T-cell (primary cell): ENCODE measurements at regions not wholly inside any gene's neighbourhood (a gene's known extent, or its start where the extent isn't known, plus 50 kb on each side); places are given as distances from the start of the nearest gene placed in this dataset.

Experiments
- ATAC-seq, 4 experiments: fragments of 200-7000 bp in 3 of 4; fragments of 150-1000 bp in 1 of 4; cut with Tn5 transposase; replicated peaks in 1 of 4; 1 replicate in 3 of 4; 2 replicates in 1 of 4; pipeline ENCODE4 v1.10.0; 2021; ENCODE audit warnings: moderate library complexity in 3 of 4, mild to moderate bottlenecking in 2 of 4, moderate number of reproducible peaks in 1 of 4
- CTCF ChIA-PET, 2 donors: fragments of 300-600 bp; sonication (Branson Sonifier 250); formaldehyde crosslinking; loops; one replicate each; lab custom pipeline; 2022; ENCODE audit warnings: antibody characterized with exemption in 2 of 2; lab: Charles Lee
- POLR2A ChIA-PET, 2 donors: fragments of 300-600 bp; sonication (Branson Sonifier 250); formaldehyde crosslinking; loops; one replicate each; lab custom pipeline; 2022; ENCODE audit warnings: antibody characterized with exemption in 2 of 2; lab: Charles Lee
- DNase-seq, 35 experiments: peaks; one replicate each; pipeline versions ENCODE4 v3.0.0 to v3.0.0-alpha.2; 2013 to 2023
- H3K27ac ChIP-seq: one replicate; pipeline ENCODE4 v1.5.1; 2013; ENCODE audit warnings: low read length
- H3K27me3 ChIP-seq, 2 experiments: replicated peaks in 1 of 2; 1 replicate in 1 of 2; 2 replicates in 1 of 2; pipeline versions ENCODE4 v1.6.1 to v1.7.0; 2013; ENCODE audit warnings: low read length in 1 of 2, mixed read lengths in 1 of 2; ENCODE audit not compliant: control insufficient read depth in 2 of 2, insufficient read depth in 2 of 2; ENCODE audit errors: extremely low read depth in 1 of 2
- H3K36me3 ChIP-seq, 2 donors: 1 replicate in 1 of 2; 2 replicates in 1 of 2; pipeline versions ENCODE4 v1.6.1 to v1.7.0; 2013; ENCODE audit warnings: low read length in 1 of 2; ENCODE audit not compliant: control insufficient read depth in 2 of 2, insufficient read depth in 1 of 2; ENCODE audit errors: extremely low read depth in 1 of 2
- H3K4me1 ChIP-seq, 2 experiments: 1 replicate in 1 of 2; 2 replicates in 1 of 2; pipeline versions ENCODE4 v1.6.1 to v1.7.0; 2013; ENCODE audit warnings: low read length in 2 of 2, mixed read lengths in 1 of 2; ENCODE audit not compliant: insufficient read depth in 2 of 2, control insufficient read depth in 1 of 2; ENCODE audit errors: extremely low read depth in 1 of 2
- H3K4me3 ChIP-seq, 2 donors: 1 replicate in 1 of 2; 2 replicates in 1 of 2; pipeline versions ENCODE4 v1.5.1 to v1.7.0; 2013; ENCODE audit warnings: mild to moderate bottlenecking in 2 of 2, low read length in 1 of 2, moderate library complexity in 1 of 2; ENCODE audit not compliant: control insufficient read depth in 1 of 2; ENCODE audit errors: extremely low read depth in 1 of 2
- H3K9me3 ChIP-seq: 2 replicates; pipeline ENCODE4 v1.7.0; 2013
- H3K27ac Mint-ChIP-seq, 2 donors: one replicate each; pipeline ENCODE4 v1.8.0; 2020 to 2021; ENCODE audit warnings: mild to moderate bottlenecking in 2 of 2, mixed read lengths in 2 of 2
- H3K27me3 Mint-ChIP-seq, 2 donors: one replicate each; pipeline ENCODE4 v1.8.0; 2021 to 2022; ENCODE audit warnings: mixed read lengths in 2 of 2
- H3K36me3 Mint-ChIP-seq: one replicate; pipeline ENCODE4 v1.8.0; 2021; ENCODE audit warnings: mixed read lengths
- H3K4me1 Mint-ChIP-seq, 3 donors: one replicate each; pipeline ENCODE4 v1.8.0; 2020 to 2022; ENCODE audit warnings: mixed read lengths in 3 of 3, mild to moderate bottlenecking in 1 of 3
- H3K4me3 Mint-ChIP-seq, 3 donors: one replicate each; pipeline ENCODE4 v1.8.0; 2020 to 2022; ENCODE audit warnings: mild to moderate bottlenecking in 3 of 3, mixed read lengths in 3 of 3, moderate library complexity in 3 of 3
- H3K9me3 Mint-ChIP-seq, 3 donors: one replicate each; pipeline ENCODE4 v1.8.0; 2020 to 2022; ENCODE audit warnings: mixed read lengths in 3 of 3
- WGBS: methylation state at CpG from one replicate; pipeline ENCODE4 v1.1.5; 2013; ENCODE audit warnings: missing lambda C conversion rate; ENCODE audit not compliant: insufficient coverage; 5-methylcytosine and 5-hydroxymethylcytosine counted together

GRCh38 chr1:220372451-220372850 lies 100.2 kb upstream of the RAB3GAP2 start:
- no peak overlapping the region for H3K27ac ChIP-seq
- H3K27me3 ChIP-seq, result no peaks in the 10 kb centered on the region
- no peaks in the 10 kb centered on the region for H3K9me3 ChIP-seq
- Mint-ChIP-seq H3K27ac (no peak overlapping the region), H3K9me3 (no peaks in the 10 kb centered on the region), H3K4me1 (no peaks in the 10 kb centered on the region), H3K36me3 (no peaks in the 10 kb centered on the region), H3K27me3 (peaks cover 14 to 16% of the 10 kb centered on the region in 2 donors), H3K4me3 (no peak overlapping the region)
- no peaks in the 10 kb centered on the region for H3K36me3 ChIP-seq
- no peak overlapping the region for H3K4me3 ChIP-seq
- no peaks in the 10 kb centered on the region for H3K4me1 ChIP-seq
- ATAC-seq, result no peak
- WGBS, result 50% methylated on average over 2 of the region's 7 CpGs
- POLR2A ChIA-PET, result no interaction called here
- CTCF ChIA-PET, result no interaction called here
- DNase-seq, result no peak

- Mint-ChIP-seq H3K4me1 (no peaks in the 10 kb centered on the region), H3K27ac (no peak overlapping the region), H3K4me3 (no peak overlapping the region), H3K36me3 (no peaks in the 10 kb centered on the region), H3K9me3 (peaks cover 0 to 5% (median 0%) of the 10 kb centered on the region in 3 donors), H3K27me3 (peaks cover 14 to 16% of the 10 kb centered on the region in 2 donors)
- Histone ChIP-seq H3K36me3 (no peaks in the 10 kb centered on the region), H3K4me3 (no peak overlapping the region), H3K9me3 (no peaks in the 10 kb centered on the region), H3K27me3 (no peaks in the 10 kb centered on the region), H3K27ac (no peak overlapping the region), H3K4me1 (no peaks in the 10 kb centered on the region)
- POLR2A ChIA-PET, result no interaction called here
- ATAC-seq (no peak), DNase-seq (no peak)
- CTCF ChIA-PET, result no interaction called here
- 70% methylated on average over 4 of the region's 4 CpGs for WGBS
Observed at GRCh38 chr1:220371324-220371723, 99.1 kb upstream of the RAB3GAP2 start.

- ATAC-seq (no peak), DNase-seq (no peak)
- Histone ChIP-seq H3K9me3 (no peaks in the 10 kb centered on the region), H3K27me3 (peaks cover 0 to 3% of the 10 kb centered on the region in 2 experiments), H3K27ac (no peak overlapping the region), H3K4me1 (no peaks in the 10 kb centered on the region), H3K4me3 (no peak overlapping the region), H3K36me3 (no peaks in the 10 kb centered on the region)
- Mint-ChIP-seq H3K4me1 (no peaks in the 10 kb centered on the region), H3K36me3 (no peaks in the 10 kb centered on the region), H3K4me3 (no peak overlapping the region), H3K9me3 (peaks cover 0 to 5% (median 4%) of the 10 kb centered on the region in 3 donors), H3K27ac (no peak overlapping the region), H3K27me3 (peaks cover 18 to 23% of the 10 kb centered on the region in 2 donors)
- WGBS, result 50% methylated on average over 1 of the region's 5 CpGs
- CTCF ChIA-PET, result no interaction called here
- POLR2A ChIA-PET, result no interaction called here
Observed at GRCh38 chr1:220370041-220370700, 97.9 kb upstream of the RAB3GAP2 start.

- Histone ChIP-seq H3K27me3 (peaks cover 0 to 3% of the 10 kb centered on the region in 2 experiments), H3K9me3 (no peaks in the 10 kb centered on the region), H3K4me1 (no peaks in the 10 kb centered on the region), H3K27ac (no peak overlapping the region), H3K4me3 (no peak overlapping the region), H3K36me3 (no peaks in the 10 kb centered on the region)
- H3K36me3 Mint-ChIP-seq, result no peaks in the 10 kb centered on the region
- no peak for ATAC-seq
- H3K4me1 Mint-ChIP-seq, result no peaks in the 10 kb centered on the region
- POLR2A ChIA-PET, result no interaction called here
- CTCF ChIA-PET, result no interaction called here
- H3K4me3 Mint-ChIP-seq, result no peak overlapping the region
- H3K27me3 Mint-ChIP-seq, result peaks cover 24 to 26% of the 10 kb centered on the region in 2 donors
- no peak overlapping the region for H3K27ac Mint-ChIP-seq
- WGBS, result 29% methylated on average over 1 of the region's 3 CpGs
- no peak for DNase-seq
- peaks cover 0 to 5% (median 4%) of the 10 kb centered on the region in 3 donors for H3K9me3 Mint-ChIP-seq
Observed at GRCh38 chr1:220369511-220369910, 97.3 kb upstream of the RAB3GAP2 start.

GRCh38 chr1:220368352-220369265 lies 96.4 kb upstream of the RAB3GAP2 start:
- Mint-ChIP-seq H3K27me3 (peaks cover 24 to 25% of the 10 kb centered on the region in 2 donors), H3K36me3 (no peaks in the 10 kb centered on the region), H3K4me1 (no peaks in the 10 kb centered on the region), H3K9me3 (peaks cover 0 to 5% (median 4%) of the 10 kb centered on the region in 3 donors), H3K27ac (no peak overlapping the region), H3K4me3 (no peak overlapping the region)
- POLR2A ChIA-PET, result interaction anchor here in 1 of 2 donors (0.6 kb wide), 1 partner anchor 31 kb away, joined by 5 read pairs; no protein-coding TSS in a partner anchor
- Histone ChIP-seq H3K4me1 (no peaks in the 10 kb centered on the region), H3K4me3 (no peak overlapping the region), H3K27ac (no peak overlapping the region), H3K36me3 (no peaks in the 10 kb centered on the region), H3K9me3 (no peaks in the 10 kb centered on the region), H3K27me3 (peaks cover 0 to 3% of the 10 kb centered on the region in 2 experiments)
- DNase-seq (no peak), ATAC-seq (no peak)
- CTCF ChIA-PET, result no interaction called here
- WGBS, result 67% methylated on average over 5 of the region's 7 CpGs

- Mint-ChIP-seq H3K4me3 (no peak overlapping the region), H3K27me3 (peaks cover 24 to 26% of the 10 kb centered on the region in 2 donors), H3K27ac (no peak overlapping the region), H3K9me3 (peaks cover 0 to 5% (median 4%) of the 10 kb centered on the region in 3 donors), H3K36me3 (no peaks in the 10 kb centered on the region), H3K4me1 (no peaks in the 10 kb centered on the region)
- Histone ChIP-seq H3K36me3 (no peaks in the 10 kb centered on the region), H3K27me3 (peaks cover 0 to 5% of the 10 kb centered on the region in 2 experiments), H3K4me1 (no peaks in the 10 kb centered on the region), H3K9me3 (no peaks in the 10 kb centered on the region), H3K27ac (no peak overlapping the region), H3K4me3 (no peak overlapping the region)
- ATAC-seq, result no peak
- ChIA-PET POLR2A (interaction anchor here in 1 of 2 donors (0.6 kb wide), 1 partner anchor 30 kb away, joined by 5 read pairs; no protein-coding TSS in a partner anchor), CTCF (no interaction called here)
- DNase-seq, result no peak
- WGBS, result no CpG with 5 or more reads among the region's 3 CpGs
Observed at GRCh38 chr1:220367833-220368232, 95.6 kb upstream of the RAB3GAP2 start.
